ENCODE measurements at regions not wholly inside any gene's neighbourhood (a gene's known extent, or its start where the extent isn't known, plus 50 kb on each side); places are given as distances from the start of the nearest gene placed in this dataset.

DNA sequence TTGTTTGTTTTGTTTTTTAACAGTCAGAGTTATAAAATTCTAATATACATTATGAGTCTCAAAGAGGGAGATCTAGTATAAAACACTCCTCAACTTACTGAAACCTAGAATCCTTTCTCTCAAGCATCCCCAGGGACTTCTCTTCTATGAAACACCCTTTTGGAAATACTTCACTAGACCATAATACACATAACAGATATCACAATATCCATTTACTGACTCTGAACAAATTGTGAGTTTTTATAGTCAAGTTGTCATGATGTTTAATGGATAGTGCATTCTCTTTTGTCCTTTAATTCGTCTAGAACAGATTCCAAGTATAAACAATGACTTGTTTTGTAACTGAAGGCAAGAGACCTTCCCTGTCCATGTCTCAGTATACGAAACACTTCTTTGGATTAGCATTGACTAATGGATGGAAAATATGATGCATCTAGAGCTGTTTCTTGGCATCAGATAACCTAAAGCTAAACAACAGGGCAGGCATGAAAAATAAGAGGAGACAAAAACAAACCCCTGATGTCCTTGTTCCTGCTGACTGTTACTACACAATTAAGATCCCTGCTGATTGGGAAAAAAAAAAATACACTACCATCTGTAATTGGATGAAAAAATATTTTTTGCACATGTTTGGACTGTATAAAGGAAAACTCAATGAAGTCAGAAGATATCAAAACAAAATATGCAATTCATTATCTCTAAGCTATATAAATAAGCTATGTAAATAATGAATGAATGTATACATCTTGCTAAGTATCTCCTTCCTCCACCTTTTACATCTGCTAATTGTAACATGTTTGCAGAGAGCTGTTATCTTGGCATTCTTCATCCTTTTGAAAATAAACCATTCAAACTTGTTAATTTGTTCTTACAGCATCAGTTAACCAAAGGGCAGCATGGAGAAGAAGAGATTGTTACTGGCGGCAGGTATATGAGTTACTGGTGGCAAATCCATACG is 214.2 kb downstream of the LACC1 start:
- DNase-seq (ENCODE audit: low read depth in 2 of 2) = no peak

DNA sequence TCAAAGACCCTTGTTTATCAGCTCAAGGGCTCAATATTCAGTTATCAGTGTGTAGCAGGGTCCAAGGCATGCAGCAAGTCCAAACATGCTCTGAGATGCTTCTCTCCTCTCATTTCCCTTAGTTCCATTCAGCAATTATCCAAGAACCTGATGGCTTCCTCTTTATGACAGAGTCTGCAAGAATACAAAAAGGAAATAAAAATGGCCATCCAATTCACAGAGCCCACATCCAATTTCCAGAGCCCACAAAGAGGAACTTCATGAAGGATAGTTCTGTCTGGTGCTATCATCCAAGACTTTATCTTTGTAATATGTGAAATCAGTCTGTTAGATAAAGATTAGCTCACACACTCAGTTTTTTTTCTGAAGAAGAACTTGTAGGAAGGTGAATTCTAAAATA is 217.2 kb downstream of the LACC1 start:
- no peak for DNase-seq (ENCODE audit: low read depth in 2 of 2)

DNA sequence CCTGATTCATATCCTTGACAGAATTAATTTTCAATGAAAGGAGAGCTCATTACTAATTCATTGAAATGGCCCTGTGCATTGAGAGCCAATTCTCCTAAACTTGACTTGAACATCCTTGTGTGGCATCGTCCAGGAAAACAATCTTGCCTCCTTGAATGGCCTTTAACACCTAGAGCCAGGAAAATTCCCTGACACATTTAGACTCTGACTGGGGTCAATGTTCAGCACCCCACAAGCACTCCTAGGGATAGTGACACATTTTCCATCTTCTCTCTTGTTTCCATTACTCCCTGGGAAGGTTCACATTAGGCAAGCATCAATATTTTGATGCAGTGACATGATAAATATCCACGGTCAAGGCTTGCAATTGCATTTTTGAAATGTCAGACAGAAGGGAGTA is 218.9 kb downstream of the LACC1 start:
- no peak for DNase-seq (ENCODE audit: low read depth in 2 of 2)

DNA sequence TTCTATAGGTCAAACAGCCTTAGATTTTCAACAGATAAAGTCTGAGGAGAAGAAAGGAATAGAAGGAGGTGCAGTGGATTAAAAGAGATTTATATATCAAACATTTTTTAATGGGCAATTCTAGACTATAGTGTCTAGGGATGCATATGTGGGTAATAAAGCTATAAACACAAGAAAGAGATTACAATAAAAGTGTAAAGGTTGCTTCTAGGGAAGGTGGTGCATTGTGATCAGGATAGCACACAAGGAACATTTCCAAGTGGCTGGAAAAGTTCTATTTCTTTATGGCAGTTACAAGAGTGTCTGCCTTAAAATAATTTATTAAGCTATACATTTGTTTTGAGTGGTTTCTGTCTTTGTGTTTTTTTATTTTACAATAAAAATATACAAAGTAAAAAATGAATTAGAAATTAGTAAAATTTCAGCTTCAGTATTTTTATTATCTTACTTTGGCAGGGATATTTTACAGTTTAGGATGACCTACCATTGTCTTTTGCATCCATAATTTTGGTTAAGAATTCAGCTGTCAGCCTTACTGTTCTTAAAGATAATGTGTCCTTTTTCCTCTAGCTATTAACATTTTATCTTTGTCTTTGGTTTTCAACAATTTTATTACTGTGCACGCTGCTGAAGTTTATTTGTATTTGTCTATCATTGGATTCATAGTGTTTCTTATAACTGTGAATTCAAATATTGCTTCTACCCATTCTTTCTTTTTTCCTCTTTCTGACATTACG is 221.8 kb downstream of the LACC1 start:
- DNase-seq (ENCODE audit: low read depth in 2 of 2) = no peak

DNA sequence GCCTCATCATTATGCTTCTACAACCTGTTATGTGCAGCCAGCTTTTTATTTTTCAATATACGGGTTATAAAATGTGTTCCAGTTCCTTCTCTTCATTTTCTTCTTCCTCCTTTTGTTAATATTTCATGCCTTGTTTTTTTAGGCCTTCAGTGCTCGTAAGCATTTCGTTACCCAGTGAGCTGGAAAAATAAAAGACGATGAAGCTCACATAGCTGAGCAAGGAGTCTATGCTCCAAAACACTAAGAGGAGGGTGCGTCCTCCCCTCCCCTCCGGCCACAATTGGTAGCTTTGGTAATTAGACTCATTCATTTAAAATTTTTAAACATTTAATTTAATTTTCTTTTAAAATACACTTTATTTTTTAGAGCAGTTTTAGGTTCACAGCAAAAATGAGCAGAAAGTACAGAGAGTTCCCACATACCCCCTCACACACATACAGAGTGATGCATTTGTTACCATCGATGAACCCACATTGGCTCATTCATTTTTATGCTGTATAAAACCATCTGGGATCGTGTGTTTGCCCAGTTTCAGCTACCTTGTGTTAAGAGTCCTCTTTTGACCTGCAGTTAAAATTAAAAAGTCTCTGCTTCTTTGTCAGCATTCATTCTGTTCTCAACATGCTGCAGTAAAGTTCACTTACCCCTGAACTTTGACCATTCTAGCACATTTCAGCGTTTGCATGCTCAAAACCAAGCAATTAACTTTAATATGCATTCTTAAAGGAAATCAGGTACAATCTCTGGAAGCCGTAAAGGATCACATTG is 223.9 kb downstream of the LACC1 start:
- no peak for DNase-seq (ENCODE audit: low read depth in 2 of 2)

DNA sequence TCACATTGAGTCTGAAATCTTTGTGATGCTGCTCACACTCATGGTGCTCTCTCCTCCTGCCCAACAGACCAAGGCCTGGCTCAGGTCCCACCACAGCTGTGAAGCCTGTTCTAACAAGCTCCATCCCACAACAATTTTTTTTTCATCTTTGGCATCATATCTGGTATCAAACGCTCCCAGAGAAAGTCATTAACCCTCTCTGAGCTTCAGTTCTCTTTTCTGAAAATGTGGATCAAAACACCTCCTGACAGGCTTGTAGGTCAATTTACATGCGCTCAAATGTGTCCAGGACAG is 224.4 kb downstream of the LACC1 start:
- no peak for DNase-seq (ENCODE audit: low read depth in 2 of 2)

DNA sequence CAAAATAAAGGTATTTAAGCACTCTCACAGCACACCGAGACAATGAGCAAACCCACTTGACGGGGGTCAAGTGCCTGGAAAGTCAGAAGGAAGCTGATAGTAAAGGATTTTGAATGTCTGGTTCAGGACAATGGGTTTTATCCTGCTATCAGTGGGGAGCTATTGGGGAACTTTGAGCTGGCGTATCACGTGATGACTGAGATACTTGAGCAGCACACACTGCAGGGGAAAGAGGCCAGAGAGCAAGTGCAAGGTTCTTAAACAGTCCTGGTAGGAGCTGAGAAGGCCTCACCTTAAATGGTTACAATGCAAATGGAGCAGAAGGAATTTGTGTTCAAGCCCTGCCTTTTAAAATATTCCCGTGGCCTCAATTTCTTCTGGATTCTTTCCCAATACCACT is 225.3 kb downstream of the LACC1 start:
- DNase-seq (ENCODE audit: low read depth in 2 of 2) = no peak

DNA sequence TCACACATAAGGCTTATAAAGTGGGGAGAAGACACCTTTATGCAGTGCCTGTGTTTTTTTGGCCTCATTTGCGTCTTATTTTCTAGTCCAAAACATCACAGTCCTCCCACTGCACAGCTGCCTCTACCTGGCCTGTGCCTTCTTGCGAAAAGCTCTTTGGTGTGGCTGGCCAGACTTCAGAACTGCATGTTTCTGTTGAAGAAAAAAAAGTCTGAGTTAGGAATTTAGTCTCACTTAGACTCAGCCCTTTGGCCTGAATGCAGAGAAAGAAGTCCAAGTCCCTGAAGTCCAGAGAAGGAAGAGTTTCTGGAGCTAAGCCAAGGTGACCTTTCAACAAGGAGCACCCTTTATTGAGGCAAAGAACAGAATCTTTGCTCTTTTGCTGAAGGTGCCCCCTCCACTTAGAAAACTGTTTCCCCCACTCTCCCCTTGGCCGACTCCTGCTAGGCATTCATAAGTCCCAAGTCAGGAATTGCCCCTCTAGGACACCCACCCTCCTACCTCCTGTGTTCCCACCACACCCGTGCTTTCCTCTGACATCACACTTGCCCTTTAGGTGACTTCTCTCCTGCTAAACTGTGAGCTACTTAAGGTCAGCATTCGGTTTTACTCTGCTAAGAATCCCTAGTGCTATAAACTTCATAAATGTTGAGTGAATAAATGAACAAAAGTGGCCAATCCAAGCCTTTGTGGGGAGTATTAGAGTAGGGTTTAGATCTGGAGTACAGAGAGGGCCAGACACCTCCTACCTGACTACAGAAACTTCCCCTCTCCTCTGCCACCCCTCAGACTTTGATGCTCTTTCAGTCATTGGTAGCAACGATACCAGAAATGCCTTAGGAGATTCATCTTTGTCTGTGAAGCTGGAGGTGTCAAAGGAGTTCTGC is 226.8 kb downstream of the LACC1 start:
- no peak for DNase-seq (ENCODE audit: low read depth in 2 of 2)

DNA sequence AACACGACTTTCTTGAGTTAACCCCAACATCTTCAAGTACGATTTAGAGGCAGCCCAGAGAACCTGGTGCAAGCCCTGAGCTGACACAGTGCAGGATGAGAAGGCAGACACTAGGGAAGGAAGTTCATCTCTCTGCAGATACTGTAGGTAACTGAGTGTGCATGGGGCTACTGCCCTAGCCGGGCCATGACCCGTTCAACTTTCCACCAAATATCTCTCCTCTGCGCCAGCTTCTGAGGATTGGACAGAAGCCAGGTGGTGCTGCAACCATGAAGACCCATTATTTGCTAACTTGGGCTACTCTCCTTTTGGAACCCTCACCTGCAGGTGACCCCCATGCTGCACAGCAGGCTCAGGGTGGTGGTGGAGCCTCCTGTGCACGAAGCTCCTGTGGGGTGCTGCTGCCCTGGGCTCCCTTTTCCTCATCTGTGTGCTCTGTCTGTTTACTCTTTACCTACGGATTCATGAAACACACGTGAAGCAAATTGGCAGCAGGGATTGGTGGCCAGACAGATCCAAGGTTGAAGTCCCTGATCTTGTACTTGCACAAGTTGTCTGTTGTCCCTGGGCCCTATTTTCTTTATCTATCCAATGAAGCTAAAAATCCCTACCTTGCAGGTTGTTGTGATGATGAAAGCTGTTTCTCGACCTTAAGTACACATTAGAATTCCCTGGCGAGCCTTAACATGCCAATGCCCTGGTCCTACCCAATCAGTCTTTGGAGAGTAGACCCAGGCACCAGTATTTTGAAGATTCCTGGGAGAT is 227.8 kb downstream of the LACC1 start:
- DNase-seq (ENCODE audit: low read depth in 2 of 2) = no peak

DNA sequence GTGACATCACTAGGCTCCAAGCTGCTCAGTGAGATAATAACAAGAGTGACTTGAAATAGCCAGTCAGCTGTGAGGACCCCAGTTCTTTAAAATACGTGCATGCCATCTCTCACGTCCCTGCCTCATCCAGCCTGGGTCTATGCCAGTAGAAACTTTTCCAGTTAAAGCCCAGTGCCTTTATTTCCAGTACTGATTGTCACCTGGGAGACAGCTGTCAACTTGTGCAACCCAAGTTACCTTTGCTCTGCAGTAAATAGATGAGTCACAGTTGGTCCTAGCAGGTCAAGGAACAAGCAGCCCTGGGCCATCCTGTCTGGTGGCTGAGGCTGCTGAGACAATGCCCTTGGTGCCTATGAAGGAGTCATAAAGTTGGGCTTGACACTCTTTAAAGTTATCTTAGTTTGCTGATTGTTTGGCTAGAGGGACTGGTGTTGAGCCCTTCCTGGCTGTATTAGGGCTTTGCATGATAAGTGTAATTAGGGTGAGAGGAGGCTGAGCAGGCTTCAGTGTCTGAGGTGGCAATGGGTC is 228.7 kb downstream of the LACC1 start:
- DNase-seq (ENCODE audit: low read depth in 2 of 2) = no peak

DNA sequence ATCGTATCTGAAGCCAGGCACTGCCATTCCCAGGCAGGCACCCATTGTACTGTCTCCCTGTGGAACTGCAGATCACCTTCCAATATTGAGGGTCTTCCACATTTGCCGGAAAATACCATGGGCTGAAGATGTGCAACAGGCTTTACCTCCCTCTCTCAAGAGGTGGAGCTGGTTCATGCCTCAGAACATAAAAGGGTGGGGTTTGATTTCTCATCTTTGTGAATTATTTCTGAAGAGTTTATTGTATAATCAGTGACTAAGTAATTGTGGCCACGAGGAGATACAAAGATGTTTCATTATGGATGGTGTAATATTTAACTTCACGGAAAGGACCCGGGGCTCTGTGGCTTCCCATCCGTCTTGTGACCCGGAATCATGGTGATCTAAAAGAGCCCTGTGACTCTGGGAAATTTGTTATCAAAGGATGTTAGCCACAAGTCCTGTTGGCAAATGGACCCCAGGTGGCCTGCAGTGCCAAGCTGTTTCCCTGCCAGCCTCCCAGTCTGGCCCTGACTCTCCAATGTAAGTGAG is 230.5 kb downstream of the LACC1 start:
- no peak for DNase-seq (ENCODE audit: low read depth in 2 of 2)

DNA sequence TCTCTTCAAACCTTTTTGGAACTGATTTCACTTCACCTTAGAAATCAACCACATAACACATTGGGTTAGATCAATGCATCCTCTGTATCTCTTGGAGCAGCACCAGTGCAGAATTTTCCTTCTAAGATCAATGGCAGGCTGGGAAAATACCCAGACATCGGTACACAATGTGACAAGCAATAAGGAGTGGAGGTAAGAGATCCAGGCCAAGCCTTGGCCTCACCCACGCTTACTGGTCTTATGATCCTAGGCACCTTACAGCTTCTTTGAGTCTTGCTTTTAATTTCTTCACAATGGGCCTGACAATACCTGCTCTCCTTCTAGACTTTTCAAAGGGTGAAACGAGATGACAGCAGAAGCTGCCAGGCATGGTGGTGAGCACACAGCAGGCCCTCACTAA is 232.0 kb downstream of the LACC1 start:
- DNase-seq (ENCODE audit: low read depth in 2 of 2) = no peak

DNA sequence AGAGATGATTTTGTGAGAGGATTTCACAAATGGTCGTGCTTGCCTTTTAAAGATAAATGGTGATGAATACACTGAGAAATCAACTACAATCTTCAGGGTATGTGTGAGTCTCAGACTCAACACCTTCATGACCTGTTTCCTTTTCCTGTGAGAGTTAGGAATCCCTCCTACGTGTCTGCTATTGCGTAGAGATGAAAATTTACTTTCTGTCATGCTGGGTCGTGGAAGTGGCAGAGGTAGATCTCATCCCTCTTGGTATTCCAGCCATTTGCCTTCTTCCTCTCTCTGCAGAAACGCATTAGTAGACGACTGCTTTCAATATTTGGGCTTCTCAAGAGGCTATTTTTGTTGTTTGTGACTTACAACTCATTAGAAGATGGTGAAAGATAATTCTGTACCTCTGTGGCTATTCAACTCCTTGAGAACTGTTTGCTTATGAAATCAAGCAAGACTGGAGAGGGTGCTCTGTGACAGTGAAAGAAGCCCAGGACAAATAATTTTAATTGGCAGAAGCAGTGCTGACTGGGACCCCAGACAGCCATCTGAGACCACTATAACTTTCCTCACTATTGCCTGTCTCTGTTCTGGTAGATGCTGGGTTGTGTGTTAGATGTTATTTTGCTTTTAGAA is 233.1 kb downstream of the LACC1 start:
- no peak for DNase-seq (ENCODE audit: low read depth in 2 of 2)

DNA sequence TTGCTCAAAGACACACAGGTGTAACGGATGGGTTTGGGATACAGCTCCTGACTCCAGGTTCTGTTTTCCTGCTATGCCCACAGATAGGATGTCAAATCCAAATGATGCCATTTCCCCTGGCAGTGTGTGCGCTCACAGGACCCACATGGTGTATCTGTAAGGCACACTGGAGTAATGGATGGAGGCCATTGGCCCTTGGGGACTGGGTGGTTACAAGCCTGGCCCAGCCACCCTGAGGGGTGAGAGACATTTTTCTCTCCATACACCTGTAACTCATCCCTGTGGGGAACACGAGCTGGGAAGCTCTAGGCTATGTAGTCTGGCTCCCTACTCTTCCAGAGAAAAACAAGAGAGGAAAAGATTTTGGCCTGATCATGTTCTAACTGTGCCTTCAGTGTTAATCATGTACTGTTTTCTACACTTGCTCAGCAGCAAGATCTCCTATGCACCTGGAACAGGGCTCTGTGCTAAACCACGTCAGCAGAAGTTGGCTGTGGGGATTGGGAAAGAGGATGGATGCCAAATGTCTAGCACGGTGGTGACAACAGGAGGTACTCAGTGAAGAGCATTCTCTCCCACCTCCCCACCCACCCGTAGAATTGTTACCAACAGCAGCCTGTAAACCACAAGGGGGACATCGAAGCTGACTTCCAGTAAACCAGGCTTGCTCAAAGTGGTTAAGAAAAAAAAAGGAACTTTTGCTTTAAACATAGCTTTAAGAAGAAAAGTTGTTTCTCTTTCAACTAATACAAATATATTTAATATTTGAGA is 237.0 kb downstream of the LACC1 start:
- no peak for DNase-seq (ENCODE audit: low read depth in 2 of 2)

DNA sequence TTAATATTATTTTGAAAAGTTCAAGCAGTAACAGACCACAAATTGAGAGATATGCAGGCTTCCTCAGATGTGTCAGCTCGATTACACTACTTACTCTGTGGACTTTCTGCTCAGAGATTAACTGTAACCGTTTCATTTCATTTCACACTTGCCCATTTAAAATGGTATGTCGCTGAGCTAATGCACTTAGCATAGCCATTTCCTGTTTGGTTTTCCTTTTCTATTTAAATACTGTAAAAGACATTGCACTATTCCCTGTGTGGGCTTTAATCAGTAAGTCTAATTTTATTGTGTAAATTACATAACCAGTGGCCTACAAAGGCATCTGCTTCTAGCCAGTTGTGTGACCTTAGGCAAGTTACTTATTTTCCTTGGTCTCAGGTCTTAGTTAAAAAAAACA is 237.6 kb downstream of the LACC1 start:
- no peak for DNase-seq (ENCODE audit: low read depth in 2 of 2)

DNA sequence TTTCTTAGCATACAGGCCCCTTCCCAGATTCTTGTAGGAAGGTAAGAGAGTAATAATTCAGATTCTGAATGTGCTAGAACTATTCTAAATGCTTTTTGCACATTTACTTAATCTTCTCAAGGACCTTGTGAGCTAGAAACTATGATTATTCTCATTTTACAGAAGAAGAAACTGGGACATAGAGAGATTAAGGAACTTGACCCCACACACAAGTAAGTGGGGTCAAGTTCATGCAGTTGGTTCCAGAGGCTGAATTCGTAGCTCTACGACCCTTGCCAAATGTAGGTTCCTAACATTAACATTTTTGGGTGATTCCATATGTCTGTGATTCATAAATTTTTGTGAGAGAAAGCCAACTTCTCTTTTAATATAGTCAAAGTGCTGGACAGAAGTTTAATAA is 238.1 kb downstream of the LACC1 start:
- DNase-seq (ENCODE audit: low read depth in 2 of 2) = no peak

DNA sequence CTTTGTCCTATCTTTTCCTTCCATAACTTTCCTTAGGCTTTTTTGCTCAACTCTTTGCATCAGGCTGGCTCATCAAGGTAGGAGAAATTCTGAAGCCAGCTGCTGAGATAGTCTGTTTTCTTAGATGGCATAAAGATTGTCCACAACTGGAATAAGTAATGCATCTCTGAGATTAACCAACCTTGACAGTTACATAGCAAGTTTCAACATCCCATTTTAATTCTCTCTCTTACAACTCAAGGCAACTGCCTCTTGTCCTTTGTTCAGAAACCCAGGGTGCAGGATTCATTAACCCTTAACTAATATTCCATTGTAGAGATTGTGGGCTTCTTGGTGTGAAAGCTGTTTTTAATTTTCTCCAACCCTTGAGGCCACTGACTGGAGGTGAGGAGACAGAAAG is 239.2 kb downstream of the LACC1 start:
- no peak for DNase-seq (ENCODE audit: low read depth in 2 of 2)

DNA sequence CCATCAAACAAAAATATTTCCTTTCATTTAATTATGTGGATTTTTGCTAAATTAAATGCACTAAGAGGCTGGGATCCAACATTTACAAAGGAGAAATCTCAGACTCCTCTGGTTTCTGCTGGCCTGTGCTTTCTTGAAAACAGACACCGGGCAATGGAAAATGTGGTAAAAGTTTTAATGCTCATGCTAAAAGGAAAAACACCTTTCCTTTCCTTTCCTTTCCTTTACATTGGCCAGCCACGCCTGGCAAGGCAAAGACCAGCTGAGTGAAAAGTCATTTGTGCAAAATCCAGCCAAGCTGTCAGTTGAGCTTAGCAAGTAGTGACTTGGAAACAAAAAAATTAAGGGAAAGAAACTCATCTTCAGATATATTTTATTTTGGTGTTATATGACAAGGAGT is 240.3 kb downstream of the LACC1 start:
- DNase-seq (ENCODE audit: low read depth in 2 of 2) = no peak
